NCI-H146 treated with DMSO at 0.1 percent for 48 hours (cell line): ENCODE measurements at regions not wholly inside any gene's neighbourhood (a gene's known extent, or its start where the extent isn't known, plus 50 kb on each side); places are given as distances from the start of the nearest gene placed in this dataset.
"Not testable (repeated sequence)": the region's sequence is repeated elsewhere in the genome, so short reads cannot be mapped to it uniquely, and the experiment has no call there.

Experiments
- DNase-seq: peaks from one replicate; lab custom pipeline; 2025; ENCODE audit not compliant: unreplicated experiment; lab: John Stamatoyannopoulos, UW

DNA sequence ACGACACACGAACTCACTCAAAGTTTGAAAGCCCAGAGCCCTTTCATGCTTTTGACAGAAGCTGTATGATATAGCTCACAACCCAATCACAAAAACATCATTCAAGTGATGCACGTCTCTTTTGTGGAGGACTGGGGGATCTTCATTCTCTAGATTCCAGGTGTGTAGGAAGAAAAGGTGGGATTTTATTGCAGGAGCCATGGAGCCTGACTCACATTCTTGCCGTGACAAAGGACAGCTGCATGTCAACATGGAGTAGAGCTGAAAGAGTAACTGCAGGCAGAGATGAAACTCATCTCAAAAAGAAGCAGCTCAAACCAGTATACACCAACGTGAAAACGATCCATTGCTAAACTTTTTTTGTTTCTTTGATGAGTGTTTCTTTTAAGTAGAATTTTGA lies 50.9 kb upstream of the PDE1A start:
- DNase-seq = no peak

DNA sequence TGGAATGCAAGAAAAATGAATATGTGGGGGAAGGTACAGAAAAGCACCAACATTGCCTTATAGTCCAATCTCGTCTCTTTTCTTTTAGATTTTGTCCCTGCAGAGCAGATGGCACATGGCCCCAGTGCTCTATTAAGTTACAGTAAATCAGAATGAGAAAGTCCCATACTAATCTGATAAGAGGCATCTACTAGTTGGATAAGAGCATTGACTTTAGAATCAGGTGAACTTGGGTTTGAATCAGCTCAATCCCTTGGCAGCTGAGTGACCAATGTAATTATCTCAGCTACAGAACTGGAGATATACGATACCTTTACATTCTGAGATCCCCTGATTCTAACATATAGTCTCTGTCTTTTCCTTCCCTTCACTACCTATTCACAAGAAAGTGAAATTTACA lies 54.8 kb upstream of the PDE1A start:
- DNase-seq = no peak

DNA sequence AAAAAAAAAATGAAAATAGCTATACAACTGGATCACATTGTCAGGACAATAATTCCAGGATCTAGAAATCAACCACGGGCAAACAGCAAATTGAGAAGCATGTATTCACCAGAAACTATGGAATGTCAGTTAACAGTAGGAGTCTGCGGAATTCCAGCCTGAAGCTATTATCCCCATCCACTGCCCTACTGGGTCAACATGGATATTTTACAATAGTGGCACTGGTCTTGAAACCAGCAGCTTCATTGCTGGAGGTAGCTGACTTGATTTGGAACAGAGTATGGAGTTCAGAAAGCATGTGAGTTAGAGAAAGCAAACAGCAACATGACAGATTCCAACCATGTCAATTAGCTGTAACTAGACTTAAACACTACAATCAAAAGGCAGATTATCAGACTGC lies 55.7 kb upstream of the PDE1A start:
- DNase-seq = peak; percentile 4

DNA sequence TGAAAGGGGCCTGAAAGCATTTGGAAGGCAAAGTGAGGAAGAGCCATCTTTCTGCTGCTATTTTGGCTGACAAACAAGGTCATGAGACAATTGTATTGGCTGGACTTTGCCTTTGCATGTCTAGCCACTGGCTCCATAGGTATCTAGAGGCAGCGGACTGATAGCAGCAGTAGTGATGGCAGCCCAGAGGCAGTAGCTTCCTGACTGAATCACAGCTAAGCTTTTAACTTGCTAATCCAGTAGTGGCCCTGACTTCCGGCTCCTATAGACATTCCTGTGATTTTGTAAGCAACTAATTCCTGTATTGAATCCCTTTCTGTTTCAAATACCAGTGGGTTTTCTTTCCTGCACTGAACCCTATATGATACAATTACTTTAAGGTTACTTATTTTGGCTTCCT lies 69.8 kb upstream of the PDE1A start:
- DNase-seq = no peak

DNA sequence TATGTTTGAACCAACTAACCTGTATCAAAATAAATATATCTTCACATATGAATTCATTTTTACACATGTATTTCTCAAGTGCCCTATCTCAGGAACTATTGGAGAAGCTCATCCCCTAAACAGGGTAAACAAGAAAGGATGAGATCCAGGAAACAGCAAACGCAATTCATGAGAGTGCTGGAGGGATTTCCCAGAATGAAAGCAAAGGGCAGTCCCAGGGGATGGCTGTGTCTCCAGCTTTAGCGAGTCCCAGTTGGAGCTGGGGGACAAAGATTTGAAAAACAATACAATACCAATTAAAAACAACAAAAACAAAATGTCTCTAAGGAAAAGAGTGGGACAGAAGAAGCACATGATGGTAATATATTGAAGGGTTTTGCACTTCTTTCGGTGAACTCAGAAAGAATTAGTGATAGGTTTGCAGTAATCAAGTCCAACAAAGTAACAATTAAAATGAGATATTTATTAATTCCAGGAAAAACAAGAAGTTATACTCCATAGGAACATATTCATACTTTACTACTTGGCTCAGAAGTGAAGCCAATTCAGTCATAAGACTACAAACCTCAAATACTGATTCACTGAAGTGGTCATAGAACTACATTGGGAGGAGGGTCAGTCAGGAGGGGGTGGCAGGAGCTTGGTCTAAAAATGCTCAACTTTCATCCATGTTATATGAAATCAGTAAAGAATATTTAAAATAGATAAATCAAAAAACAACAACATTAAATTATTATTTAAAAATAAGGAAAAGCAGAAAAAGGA lies 73.1 kb upstream of the PDE1A start:
- no peak for DNase-seq

DNA sequence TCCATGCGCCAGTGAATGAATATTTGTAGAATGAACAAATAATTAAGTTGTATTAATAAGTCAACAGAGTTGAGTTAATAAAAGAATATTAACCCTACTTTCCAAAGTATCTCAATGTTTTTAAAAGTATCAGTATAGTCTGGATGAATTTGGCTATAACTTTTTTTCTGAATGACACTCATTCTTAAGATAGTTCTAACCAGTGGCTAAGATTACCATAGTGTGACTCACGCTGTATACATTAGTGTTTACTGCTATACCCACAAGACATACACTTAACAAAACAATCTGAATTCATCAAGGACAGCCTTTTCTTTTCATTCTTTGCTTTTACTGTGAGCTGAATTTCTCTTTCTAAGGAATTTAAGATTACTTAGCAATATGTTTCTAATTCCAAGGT lies 77.0 kb upstream of the PDE1A start:
- DNase-seq = no peak

DNA sequence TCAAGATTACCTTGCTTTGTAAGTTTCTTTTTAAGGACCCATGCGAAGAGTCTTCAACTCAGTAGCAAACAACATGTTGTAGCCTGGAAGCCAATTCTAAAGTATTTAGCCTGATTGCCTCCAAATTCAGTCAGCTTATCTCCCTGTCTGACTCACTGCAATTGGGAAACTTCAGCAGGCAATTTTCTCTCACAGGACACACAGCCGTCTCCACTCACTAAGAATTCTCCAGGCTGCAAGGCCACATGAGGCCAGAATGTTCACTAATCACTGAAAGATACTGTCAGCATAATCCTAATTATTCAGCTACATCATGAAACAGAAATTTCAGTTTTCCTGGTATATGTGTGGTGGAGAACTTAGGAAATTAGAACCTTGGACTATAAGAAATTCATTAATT lies 78.1 kb upstream of the PDE1A start:
- DNase-seq = no peak

DNA sequence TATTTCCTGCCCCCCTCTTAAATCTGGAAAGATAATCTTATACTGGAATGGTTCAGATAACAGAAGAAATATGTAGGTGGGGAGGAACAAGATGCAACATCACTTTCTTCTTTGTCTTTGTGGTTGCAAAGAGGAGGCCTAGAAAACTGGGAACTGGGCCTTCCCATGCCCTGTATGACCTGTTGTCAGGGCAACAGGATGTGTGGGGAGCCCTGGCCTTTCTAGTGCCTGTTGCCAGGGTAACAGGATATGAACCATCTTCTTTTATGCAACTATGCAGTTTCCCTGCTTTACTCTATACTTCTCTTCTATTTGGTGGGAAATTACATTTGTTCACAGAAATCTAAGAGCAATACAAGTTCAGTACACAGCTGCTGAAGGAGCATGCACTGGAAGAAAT lies 79.8 kb upstream of the PDE1A start:
- no peak for DNase-seq

DNA sequence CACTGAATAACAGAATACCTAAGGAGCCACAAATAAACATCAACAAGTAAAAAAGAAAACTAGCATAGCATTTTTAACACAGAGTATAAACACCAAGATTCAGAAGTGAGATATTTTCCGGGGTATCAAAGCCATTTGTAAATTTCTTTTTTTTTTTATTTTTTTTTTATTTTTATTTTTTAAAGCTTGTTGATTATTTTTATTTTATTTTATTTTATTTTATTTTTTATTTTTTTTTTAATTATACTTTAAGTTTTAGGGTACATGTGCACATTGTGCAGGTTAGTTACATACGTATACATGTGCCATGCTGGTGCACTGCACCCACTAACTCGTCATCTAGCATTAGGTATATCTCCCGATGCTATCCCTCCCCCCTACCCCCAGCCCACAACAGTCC lies 81.7 kb upstream of the PDE1A start:
- DNase-seq = not testable (repeated sequence)

DNA sequence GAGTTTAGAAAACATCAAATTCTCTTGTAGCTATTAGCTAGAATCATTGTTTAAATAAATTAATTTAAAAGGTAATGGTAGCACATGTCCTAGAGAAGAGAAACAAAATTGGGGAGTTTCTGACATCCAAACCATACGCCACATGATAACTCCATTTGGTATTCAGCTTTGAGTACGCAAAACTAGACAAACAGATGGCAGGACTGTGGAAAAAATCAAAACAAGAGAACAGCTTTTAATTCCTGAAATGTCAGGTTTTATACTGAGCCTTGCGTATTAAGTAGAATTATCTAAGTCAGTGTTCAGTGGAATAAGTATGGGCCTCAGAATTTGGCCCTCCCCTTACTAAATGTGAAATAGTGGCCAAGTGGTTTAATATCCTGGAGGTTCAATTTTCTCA lies 82.4 kb upstream of the PDE1A start:
- DNase-seq = no peak

DNA sequence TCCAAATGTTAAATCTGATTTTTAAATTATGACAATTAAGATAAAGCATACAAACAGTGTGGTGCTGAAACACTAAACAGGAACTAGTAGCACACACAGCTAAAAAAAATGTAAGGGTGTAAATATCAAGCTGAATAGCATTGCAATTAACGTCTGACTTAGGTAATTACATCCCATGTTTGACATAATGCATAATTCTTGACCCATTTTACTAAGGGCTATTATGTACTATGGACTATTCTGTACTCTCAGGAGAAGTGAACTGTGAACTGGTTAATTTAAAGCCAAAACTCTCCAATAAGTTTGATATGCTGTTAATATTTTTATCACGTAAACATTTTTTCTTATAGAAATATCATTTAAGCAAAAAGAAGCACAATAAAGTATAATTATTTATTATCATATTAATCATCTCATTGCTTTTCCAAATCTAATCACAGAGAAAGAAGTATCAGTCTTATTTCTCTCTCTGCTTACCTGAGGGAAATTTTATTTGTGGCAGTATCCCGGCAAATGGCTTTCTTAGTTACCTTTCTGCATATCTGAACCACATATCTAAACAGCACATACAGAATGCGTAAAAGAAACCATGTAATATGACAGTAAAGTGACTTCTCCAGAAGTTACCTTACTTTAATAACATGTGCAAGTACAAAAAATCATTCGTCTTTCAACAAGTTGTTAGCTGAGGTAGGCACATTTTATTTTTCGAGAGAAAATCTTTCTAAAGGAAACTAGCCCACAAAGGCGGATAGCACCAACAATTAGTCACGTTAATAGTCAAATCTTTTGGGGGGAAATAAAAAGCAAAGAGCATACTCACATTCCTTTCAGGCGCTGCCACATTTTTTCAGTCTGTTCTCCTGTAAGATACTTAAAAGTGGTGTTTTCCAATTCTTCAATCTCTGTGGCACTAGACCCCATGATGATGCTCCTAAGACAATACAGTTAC lies 94.9 kb upstream of the PDE1A start:
- peak; percentile 70 for DNase-seq

DNA sequence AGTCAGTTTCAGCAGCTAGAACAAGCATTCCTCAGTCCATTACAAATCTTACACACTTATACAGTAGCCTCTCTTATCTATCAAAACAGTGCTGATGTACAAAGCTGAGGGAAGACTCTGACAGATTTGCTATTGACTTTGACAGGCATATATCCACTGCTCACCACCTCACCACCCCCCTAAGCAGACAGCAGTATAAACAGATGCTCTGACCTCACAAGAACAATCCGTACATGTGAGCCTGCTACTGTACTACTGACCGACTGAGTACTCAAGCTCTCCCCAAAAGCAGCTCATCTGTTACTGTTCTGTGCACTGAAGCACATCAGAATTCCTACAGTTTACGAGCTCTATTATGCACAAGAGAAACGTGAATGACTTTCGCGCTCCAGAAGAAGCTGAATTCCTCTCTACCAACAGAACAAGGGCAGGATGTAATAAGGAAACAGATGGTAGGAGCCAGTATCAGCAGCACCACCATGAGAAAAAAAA lies 95.6 kb upstream of the PDE1A start:
- DNase-seq = peak; percentile 90

DNA sequence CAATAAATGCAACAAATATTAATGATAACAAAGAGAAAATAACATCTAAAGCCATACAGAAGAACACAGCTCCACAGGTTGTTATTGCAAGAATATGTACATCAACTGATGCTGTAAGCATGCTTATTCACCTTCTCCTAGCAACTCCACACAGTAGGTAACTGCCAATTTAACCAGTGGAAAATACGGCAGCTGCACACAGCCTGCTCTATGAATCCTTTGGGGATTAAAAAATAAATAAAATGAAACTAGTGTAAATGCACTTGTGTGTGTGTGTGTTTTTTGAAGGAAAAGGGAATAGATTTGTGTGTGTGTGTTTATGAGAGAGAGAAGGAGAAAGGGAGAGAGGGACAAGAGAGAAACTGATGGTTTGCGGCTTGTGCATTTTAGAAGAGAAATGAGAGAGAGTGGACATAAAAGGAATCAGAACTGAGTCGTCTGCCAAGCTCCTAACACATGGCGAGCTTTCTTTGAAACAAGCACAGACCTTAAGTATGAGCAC lies 96.2 kb upstream of the PDE1A start:
- peak; percentile 80 for DNase-seq

DNA sequence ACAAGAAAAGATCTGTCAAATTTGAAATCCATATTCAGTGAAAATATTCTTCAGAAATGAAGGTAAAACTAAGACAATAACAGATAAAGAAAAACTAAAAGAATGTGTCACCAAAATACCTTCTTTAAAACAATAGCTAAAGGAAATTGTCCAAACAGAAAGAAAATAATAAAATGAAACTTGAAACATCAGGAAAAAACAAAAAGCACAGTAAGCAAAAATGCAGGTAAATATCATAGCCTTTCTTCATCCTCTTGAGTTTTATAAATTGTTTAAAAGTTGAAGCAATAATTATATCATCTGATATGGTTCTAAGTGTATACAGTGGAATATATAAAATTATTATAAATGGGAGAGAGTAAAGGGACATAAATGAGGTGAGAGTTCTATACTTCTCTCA lies 103.8 kb upstream of the PDE1A start:
- no peak for DNase-seq

DNA sequence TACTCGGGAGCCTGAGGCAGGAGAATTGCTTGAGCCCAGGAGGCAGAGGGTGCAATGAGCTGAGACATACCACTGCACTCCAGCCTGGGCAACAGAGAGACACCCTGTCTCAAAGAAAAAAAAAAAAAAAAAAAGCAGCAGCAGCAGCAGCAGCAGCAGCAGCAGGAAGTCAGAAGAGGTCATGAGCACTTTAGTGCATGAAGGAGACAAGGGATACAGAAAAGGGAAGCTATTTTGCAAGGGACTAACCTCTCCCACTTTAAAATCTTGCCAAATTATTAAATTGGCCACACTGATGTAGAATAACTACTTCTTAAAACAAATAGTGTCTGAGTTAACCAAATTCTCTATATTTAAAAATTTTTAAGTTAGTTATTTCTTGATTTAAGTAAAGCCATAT lies 113.4 kb upstream of the PDE1A start:
- DNase-seq = no peak

DNA sequence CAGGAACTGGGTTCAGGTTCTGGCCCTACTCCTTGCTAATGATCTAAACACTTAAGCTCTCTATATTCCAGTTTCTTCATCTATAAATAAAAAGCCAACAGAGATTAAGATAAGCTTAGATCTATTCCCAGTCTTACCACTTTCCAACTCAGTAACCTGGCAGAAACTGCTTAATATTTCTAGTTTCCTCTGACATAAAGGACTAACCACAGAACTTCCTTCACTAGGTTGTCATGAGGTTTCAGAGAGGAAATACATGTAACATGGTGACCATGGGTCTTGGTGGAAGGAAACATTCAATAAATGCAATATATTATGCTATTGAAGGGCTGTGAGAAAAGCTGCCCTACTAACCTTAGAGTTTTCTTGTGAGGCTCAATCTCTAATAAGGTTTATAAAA lies 114.4 kb upstream of the PDE1A start:
- DNase-seq = no peak

DNA sequence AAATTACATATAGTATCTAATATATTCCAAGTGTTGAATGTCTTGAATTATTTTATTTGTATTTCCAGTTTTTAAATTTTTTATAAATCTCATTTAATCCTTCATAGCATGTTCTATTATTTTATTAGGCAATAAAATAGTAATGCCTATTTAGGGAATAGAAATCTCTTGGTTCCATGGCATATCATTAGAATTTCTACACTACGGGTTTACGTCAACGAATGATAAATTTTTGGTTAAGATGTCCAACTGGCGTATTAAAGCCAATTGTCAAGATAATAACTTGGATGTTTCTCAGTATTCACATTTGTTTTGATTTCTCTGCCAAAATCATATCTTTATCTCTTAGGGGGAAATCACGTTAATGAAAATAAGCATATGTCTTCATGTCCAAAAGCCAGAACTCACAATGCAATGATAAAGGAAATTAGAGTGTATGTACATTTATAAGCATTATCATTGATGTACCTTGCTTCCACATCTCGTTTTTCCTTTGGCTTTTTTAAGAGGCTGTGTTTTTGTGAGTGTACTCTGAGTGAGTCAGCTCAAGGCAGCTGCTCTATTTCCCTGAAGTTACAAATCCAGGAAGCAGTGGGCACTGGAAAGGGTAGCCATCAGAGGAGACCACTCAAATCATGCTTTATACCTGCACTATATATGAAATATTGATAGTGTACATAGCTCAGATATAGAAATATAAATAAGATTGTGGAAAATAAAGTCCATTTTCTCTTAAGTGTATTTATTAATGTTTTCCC lies 115.8 kb upstream of the PDE1A start:
- no peak for DNase-seq

DNA sequence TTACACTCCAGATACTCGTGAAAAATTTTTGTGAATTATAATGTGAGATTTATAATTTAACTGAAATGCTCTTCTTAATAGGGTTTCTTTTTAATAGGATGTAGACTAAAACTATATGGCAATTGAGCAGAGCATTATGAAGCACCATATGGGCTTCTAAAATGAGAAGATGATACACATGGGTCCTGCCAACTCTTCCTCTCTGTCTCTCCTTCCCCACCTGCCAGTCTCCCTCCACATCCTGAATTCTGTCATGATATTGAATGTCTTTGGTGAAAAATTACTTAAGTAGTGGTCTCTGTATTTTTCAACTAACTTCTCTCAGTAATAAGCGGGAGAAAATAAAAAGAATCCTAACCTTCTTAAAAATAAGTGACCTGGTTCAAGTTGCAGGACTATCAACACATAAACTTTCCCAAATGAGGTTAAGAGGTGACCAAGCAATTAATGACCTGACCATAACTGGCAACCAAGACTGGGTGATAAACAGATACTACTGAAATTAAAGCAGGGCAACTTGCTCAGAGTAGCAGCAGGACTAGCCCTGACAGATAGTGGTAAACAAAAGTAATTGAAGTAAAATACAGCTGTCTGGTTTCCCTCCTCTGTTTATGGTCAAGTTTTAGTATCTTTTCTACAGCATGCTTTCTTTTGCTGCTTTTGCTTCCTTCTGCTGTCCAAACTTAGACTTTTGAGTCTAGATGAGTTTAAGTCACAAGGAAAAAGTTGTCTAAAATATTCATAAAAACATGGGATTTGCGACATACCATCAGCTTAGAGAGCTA lies 117.1 kb upstream of the PDE1A start:
- DNase-seq = no peak

DNA sequence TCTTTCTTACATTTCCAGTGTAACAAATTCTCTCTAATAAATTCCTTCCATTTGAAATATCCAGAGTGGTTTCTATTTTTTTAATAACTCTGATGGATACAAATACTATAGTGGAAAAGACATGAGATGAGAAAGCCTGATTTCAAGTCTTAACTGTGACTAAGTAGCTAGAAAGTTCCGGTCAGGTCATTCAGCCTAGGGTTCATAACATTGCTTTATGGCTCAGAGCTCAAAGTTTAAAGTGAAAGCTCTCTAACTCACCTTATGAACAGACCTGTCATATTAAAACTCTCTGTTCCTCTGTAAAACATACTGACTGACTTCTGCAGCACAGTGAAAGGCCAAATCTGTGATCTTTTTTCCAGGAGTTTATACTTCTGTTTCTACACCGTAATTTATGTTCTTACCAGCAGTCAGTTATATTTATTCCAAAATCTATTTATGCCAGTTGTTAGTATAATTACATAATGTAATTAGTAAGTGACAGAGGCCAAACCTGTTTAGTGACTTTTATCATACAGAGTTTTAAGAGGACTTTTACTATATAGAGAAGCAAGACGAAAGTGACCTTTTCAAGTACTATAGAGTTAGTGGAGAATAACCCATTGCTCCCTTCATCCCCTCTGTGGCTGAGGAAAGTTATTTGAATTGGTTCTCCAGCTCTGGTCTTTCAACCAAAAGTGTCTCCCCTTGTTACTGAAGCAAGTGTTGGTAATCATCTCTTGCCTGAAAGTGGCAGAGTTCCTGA lies 118.8 kb upstream of the PDE1A start:
- DNase-seq = no peak
